ENCODE measurements at regions not wholly inside any gene's neighbourhood (a gene's known extent, or its start where the extent isn't known, plus 50 kb on each side); places are given as distances from the start of the nearest gene placed in this dataset.
"Not testable (repeated sequence)": the region's sequence is repeated elsewhere in the genome, so short reads cannot be mapped to it uniquely, and the experiment has no call there.

GRCh38 chr13:19052931-19053330, 128.7 kb downstream of the TUBA3C start:
- no peaks in the 10 kb centered on the region; the same call in 1 of the 2 replicates for H3K27me3 Mint-ChIP-seq (ENCODE audit: insufficient read depth)
- H3K27ac Mint-ChIP-seq = no peak overlapping the region
- no peak for TF ChIP-seq CTCF (IDR thresholded peaks at IDR 0.05)
- H3K4me1 Mint-ChIP-seq (ENCODE audit: low read depth) = no peaks in the 10 kb centered on the region
- H3K36me3 Mint-ChIP-seq (ENCODE audit: low read depth) = peaks cover 9% of the 10 kb centered on the region
- no peak overlapping the region for H3K4me3 Mint-ChIP-seq
- no peak for DNase-seq
- H3K9me3 Mint-ChIP-seq = peaks cover 67% of the 10 kb centered on the region

GRCh38 chr13:19052180-19052579, 129.4 kb downstream of the TUBA3C start:
- Mint-ChIP-seq H3K9me3 (peaks cover 63% of the 10 kb centered on the region), H3K4me1 (ENCODE audit: low read depth) (no peaks in the 10 kb centered on the region), H3K36me3 (ENCODE audit: low read depth) (peaks cover 9% of the 10 kb centered on the region), H3K27ac (no peak overlapping the region), H3K27me3 (ENCODE audit: insufficient read depth) (no peaks in the 10 kb centered on the region; the same call in 1 of the 2 replicates), H3K4me3 (no peak overlapping the region)
- TF ChIP-seq CTCF (IDR thresholded peaks at IDR 0.05) = no peak
- DNase-seq = no peak

- Mint-ChIP-seq H3K4me3 (no peak overlapping the region), H3K27me3 (ENCODE audit: insufficient read depth) (no peaks in the 10 kb centered on the region; the same call in 1 of the 2 replicates), H3K9me3 (peaks cover 60% of the 10 kb centered on the region), H3K4me1 (ENCODE audit: low read depth) (no peaks in the 10 kb centered on the region), H3K36me3 (ENCODE audit: low read depth) (peaks cover 9% of the 10 kb centered on the region), H3K27ac (no peak overlapping the region)
- no peak for TF ChIP-seq CTCF (IDR thresholded peaks at IDR 0.05)
- no peak for DNase-seq
Measured at GRCh38 chr13:19050901-19051300, 130.7 kb downstream of the TUBA3C start.

GRCh38 chr13:19049624-19050023, 132.0 kb downstream of the TUBA3C start:
- not testable (repeated sequence) for H3K27me3 Mint-ChIP-seq (ENCODE audit: insufficient read depth); H3K4me3 Mint-ChIP-seq; H3K36me3 Mint-ChIP-seq (ENCODE audit: low read depth)

GRCh38 chr13:19048381-19048780, 133.2 kb downstream of the TUBA3C start:
- Mint-ChIP-seq H3K36me3 (ENCODE audit: low read depth) (peaks cover 9% of the 10 kb centered on the region), H3K9me3 (peaks cover 55% of the 10 kb centered on the region), H3K27me3 (ENCODE audit: insufficient read depth) (no peaks in the 10 kb centered on the region), H3K4me1 (ENCODE audit: low read depth) (no peaks in the 10 kb centered on the region), H3K4me3 (no peak overlapping the region), H3K27ac (no peak overlapping the region)
- no peak for DNase-seq
- no peak for TF ChIP-seq CTCF (IDR thresholded peaks at IDR 0.05)

More at GRCh38 chr13:19049624-19050023, 132.0 kb downstream of the TUBA3C start:
- not testable (repeated sequence) for H3K27ac Mint-ChIP-seq; DNase-seq; H3K4me1 Mint-ChIP-seq (ENCODE audit: low read depth)
- peaks cover 67% of the 10 kb centered on the region for H3K9me3 Mint-ChIP-seq

GRCh38 chr13:19023115-19023514, 158.5 kb downstream of the TUBA3C start:
- Mint-ChIP-seq H3K36me3 (ENCODE audit: low read depth) (no peaks in the 10 kb centered on the region), H3K27ac (no peak overlapping the region), H3K4me3 (no peak overlapping the region), H3K9me3 (peaks cover 43% of the 10 kb centered on the region), H3K27me3 (ENCODE audit: insufficient read depth) (no peaks in the 10 kb centered on the region), H3K4me1 (ENCODE audit: low read depth) (no peaks in the 10 kb centered on the region)
- no peak for TF ChIP-seq CTCF (IDR thresholded peaks at IDR 0.05)
- no peak for DNase-seq
